ENCODE measurements at regions not wholly inside any gene's neighbourhood (a gene's known extent, or its start where the extent isn't known, plus 50 kb on each side); places are given as distances from the start of the nearest gene placed in this dataset.

DNA sequence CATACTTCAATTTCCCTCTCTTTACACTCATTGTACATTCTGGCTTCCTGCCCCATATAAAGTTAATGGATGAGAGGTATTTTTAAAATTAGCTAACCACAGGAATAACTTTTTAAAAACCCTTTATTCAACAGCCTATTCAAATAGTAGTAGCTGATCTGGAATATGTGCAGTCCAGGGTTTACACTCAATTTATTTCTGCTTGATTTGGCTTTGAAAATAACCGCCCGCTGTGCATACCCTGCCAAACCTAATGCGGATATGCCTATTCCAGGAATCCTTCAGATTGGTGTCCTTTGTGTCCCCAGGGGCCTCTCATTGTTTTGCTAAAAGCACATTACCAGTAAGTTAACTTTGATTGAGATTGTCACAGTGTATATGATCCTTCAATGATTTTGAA is 1686.2 kb downstream of the PLA2G4A start:
- CTCF ChIA-PET: no interaction called here

DNA sequence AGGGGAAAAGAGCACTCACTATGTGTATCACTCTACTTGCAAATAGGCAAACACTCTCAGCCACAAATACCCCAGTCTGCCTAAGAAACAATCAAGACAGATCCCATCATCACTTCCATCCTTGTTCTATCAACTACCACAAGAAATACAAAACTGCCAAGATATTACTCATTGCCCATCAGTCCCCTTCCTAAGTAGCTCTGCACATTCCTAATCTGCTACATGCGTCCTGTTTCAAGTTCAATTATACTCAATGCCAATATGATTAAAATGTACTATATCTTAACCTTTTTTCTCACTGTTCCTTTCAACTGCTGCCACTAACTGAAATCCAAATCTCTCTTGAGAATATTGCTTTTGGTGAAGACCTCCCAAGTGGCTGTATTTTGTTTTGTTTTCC is 1688.4 kb downstream of the PLA2G4A start:
- ChIA-PET CTCF (no interaction called here), POLR2A (no interaction called here)
- TF ChIP-seq, protein P1, sequence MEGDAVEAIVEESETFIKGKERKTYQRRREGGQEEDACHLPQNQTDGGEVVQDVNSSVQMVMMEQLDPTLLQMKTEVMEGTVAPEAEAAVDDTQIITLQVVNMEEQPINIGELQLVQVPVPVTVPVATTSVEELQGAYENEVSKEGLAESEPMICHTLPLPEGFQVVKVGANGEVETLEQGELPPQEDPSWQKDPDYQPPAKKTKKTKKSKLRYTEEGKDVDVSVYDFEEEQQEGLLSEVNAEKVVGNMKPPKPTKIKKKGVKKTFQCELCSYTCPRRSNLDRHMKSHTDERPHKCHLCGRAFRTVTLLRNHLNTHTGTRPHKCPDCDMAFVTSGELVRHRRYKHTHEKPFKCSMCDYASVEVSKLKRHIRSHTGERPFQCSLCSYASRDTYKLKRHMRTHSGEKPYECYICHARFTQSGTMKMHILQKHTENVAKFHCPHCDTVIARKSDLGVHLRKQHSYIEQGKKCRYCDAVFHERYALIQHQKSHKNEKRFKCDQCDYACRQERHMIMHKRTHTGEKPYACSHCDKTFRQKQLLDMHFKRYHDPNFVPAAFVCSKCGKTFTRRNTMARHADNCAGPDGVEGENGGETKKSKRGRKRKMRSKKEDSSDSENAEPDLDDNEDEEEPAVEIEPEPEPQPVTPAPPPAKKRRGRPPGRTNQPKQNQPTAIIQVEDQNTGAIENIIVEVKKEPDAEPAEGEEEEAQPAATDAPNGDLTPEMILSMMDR (IDR thresholded peaks at IDR 0.05; ENCODE audit: insufficient read depth, low read length, missing control alignments): no peak
- H3K4me3 ChIP-seq (ENCODE audit: low read depth, low read length): no peak overlapping the region
- no peak for DNase-seq (ENCODE audit: low read depth, low spot score)

More for the DNA sequence above, 1686.2 kb downstream of the PLA2G4A start:
- no peak for DNase-seq (ENCODE audit: low read depth, low spot score)
- TF ChIP-seq, protein P1 (IDR thresholded peaks at IDR 0.05; ENCODE audit: insufficient read depth, low read length, missing control alignments): no peak
- POLR2A ChIA-PET: no interaction called here
- no peak overlapping the region for H3K4me3 ChIP-seq (ENCODE audit: low read depth, low read length)

DNA sequence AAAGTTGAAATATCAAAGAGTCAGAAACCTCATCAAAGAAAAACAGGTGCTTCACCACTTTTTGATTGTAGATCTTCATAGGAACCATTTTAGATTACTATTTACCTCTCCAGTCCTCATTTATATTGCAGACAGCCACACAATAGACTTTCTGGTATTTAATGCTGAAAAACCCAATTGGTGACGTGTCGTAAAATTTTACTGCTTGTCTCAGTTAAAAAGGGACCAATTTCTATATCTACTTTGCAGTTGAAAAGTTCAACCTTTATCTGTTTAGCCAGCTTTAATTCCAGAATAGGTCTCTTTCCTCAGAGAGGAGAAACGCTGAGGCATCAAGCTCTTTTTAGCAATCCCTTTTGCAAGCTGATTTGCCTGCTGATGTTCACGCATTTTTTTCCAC is 1722.4 kb downstream of the PLA2G4A start:
- CTCF ChIA-PET: no interaction called here
- POLR2A ChIA-PET: no interaction called here

DNA sequence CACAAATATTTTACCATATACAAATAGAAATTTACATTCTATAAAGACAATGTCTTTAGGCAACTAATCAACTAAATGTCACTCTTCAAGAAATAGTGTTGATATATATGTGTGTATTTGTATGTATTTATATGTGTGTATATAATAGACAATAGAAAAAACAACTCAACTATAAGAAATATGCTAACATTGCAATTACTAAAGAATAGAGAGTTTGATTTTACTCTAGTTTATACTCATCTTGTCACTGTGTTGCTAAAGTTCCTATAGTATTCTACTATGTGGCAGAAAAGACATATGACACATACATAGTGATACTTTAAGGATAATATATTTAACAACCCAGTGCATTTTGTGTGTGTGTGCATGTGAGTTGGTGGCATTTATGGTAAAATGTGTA is 1728.3 kb downstream of the PLA2G4A start:
- no peak overlapping the region for H3K4me3 ChIP-seq (ENCODE audit: low read depth, low read length)
- ChIA-PET POLR2A (no interaction called here), CTCF (no interaction called here)
- TF ChIP-seq, protein P1 (IDR thresholded peaks at IDR 0.05; ENCODE audit: insufficient read depth, low read length, missing control alignments): no peak
- DNase-seq (ENCODE audit: low read depth, low spot score): no peak

More for the DNA sequence above, 1722.4 kb downstream of the PLA2G4A start:
- H3K4me3 ChIP-seq (ENCODE audit: low read depth, low read length): no peak overlapping the region
- no peak for DNase-seq (ENCODE audit: low read depth, low spot score)
- TF ChIP-seq, protein P1 (IDR thresholded peaks at IDR 0.05; ENCODE audit: insufficient read depth, low read length, missing control alignments): no peak

DNA sequence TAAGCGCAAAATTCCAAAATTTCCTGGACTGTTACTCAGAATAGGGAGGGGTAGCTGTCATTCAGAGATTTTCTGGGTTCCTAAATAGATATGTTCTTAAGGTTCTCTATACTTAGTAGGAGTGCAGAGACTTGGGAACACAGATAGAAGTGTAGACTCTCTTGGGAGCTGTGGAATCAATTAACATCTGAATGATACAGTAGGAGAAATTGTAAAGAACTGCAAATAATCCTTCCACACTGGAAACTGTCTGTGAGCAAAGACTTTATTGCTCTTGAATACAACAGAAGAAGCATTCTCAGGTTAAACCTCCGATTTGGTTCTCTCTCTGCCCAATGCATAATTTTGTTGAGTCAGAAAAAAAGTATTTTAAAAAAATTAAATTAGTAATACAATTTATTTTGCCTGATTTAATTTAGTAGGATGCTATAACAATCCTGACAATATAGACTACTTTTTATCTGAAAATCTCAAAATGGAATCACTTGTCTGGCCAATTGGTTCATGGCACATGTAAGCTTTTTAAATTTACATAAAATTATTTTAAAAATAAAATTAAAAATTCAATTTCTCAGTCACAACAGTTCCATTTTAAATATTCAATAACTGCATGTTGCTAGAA is 1754.3 kb downstream of the PLA2G4A start:
- CTCF ChIA-PET: no interaction called here

DNA sequence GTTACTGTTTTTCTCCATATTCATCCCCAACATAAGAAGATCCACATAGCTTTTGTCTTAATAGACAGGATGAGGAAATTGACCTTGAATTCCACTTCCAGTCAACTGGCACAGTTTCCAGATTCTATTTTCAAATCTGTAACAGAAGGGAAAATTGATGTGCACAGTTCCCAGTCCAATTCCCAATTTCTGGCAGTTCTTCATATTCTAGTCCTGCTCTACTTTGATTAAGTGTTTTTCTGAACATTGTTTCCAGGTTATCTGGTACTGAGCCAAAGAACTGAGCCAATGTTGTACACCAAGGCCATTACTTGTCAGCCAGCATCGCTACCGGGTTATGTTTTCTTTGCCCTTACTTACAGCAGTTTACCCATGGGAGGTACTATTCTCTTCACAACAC is 1755.4 kb downstream of the PLA2G4A start:
- TF ChIP-seq, protein P1 (IDR thresholded peaks at IDR 0.05; ENCODE audit: insufficient read depth, low read length, missing control alignments): no peak
- ChIA-PET POLR2A (no interaction called here), CTCF (no interaction called here)
- no peak overlapping the region for H3K4me3 ChIP-seq (ENCODE audit: low read depth, low read length)
- DNase-seq (ENCODE audit: low read depth, low spot score): no peak

More for the DNA sequence above, 1754.3 kb downstream of the PLA2G4A start:
- H3K4me3 ChIP-seq (ENCODE audit: low read depth, low read length): no peak overlapping the region
- no peak for DNase-seq (ENCODE audit: low read depth, low spot score)
- POLR2A ChIA-PET: no interaction called here
- TF ChIP-seq, protein P1 (IDR thresholded peaks at IDR 0.05; ENCODE audit: insufficient read depth, low read length, missing control alignments): no peak
